Endothelial cell of umbilical vein (primary cell): ENCODE measurements at regions not wholly inside any gene's neighbourhood (a gene's known extent, or its start where the extent isn't known, plus 50 kb on each side); places are given as distances from the start of the nearest gene placed in this dataset.

Source experiments
- BruUV-seq: library from RNA; stranded (reverse); fragments of 400-500 nt; replicated peaks from 2 replicates; lab custom pipeline; 2021; lab: Mats Ljungman, UMichigan
- CTCF ChIA-PET: fragments of 300-600, 350-600 bp; sonication (Branson Sonifier 250); formaldehyde crosslinking; loops from one replicate; lab custom pipeline; 2021; ENCODE audit warnings: antibody characterized with exemption, inconsistent platforms; lab: Charles Lee
- POLR2A ChIA-PET: fragments of 300-600, 350-600 bp; sonication (Branson Sonifier 250); formaldehyde crosslinking; loops from one replicate; lab custom pipeline; 2021; ENCODE audit warnings: antibody characterized with exemption, inconsistent platforms; lab: Charles Lee
- DNase-seq: peaks from one replicate; pipeline ENCODE4 v3.0.0-alpha.2; 2011; ENCODE audit warnings: low read depth, low spot score
- FAIRE-seq: peaks from 2 replicates; lab custom pipeline; 2011; peaks lifted over from hg19 to GRCh38; lab: Jason Lieb, UNC
- H2AFZ ChIP-seq: 2 replicates; pipeline ENCODE4 v1.6.0; 2012; ENCODE audit warnings: low read depth, low read length, control low read depth, inconsistent platforms
- H3K27ac ChIP-seq: 2 replicates; pipeline ENCODE4 v1.5.1; 2011; ENCODE audit warnings: low read depth, mild to moderate bottlenecking, control low read depth, low read length, moderate library complexity; ENCODE audit not compliant: insufficient read depth
- H3K27me3 ChIP-seq, 2 experiments: 2 replicates each; pipeline versions ENCODE4 v1.6.0 to v1.6.1; 2011; ENCODE audit warnings: low read length in 2 of 2, mixed read lengths in 1 of 2; ENCODE audit not compliant: control insufficient read depth in 2 of 2, insufficient read depth in 2 of 2
- H3K36me3 ChIP-seq, 2 experiments: 2 replicates in 1 of 2; 3 replicates in 1 of 2; pipeline ENCODE4 v1.5.1; 2011; ENCODE audit warnings: low read length in 2 of 2, mild to moderate bottlenecking in 1 of 2, moderate library complexity in 1 of 2; ENCODE audit not compliant: control insufficient read depth in 2 of 2, insufficient read depth in 2 of 2; ENCODE audit errors: extremely low read depth in 1 of 2
- H3K4me1 ChIP-seq: 3 replicates; pipeline ENCODE4 v1.5.1; 2011; ENCODE audit warnings: mild to moderate bottlenecking, low read length; ENCODE audit not compliant: control insufficient read depth, insufficient read depth; ENCODE audit errors: extremely low read depth
- H3K4me2 ChIP-seq: 2 replicates; pipeline ENCODE4 v1.6.1; 2011; ENCODE audit warnings: low read length, control low read depth, mixed read lengths; ENCODE audit not compliant: insufficient read depth
- H3K4me3 ChIP-seq, 3 experiments: fragments of 200-600 bp in 1 of 3; sonication (generic), shearing (Covaris generic) in 1 of 3; replicated peaks in 1 of 3; 2 replicates each; pipeline ENCODE4 v1.5.1; 2011 to 2016; ENCODE audit warnings: control low read depth in 3 of 3, low read length in 3 of 3, mild to moderate bottlenecking in 2 of 3, inconsistent platforms in 1 of 3, low read depth in 1 of 3, moderate library complexity in 1 of 3; ENCODE audit not compliant: insufficient read depth in 1 of 3
- H3K79me2 ChIP-seq: 2 replicates; pipeline ENCODE4 v1.6.0; 2012; ENCODE audit warnings: low read length, inconsistent platforms; ENCODE audit not compliant: control insufficient read depth, insufficient read depth
- H3K9ac ChIP-seq: replicated peaks from 2 replicates; pipeline ENCODE3; 2011; ENCODE audit warnings: low read length, control low read depth; ENCODE audit not compliant: insufficient read depth; ENCODE audit errors: extremely low read depth
- H3K9me1 ChIP-seq: replicated peaks from 3 replicates; pipeline ENCODE4 v1.6.0; 2011; ENCODE audit warnings: mild to moderate bottlenecking, low read length; ENCODE audit not compliant: control insufficient read depth, insufficient read depth; ENCODE audit errors: extremely low read depth
- H3K9me3 ChIP-seq: replicated peaks from 2 replicates; pipeline ENCODE4 v1.5.1; 2012; ENCODE audit warnings: low read length, inconsistent platforms; ENCODE audit not compliant: control insufficient read depth, insufficient read depth
- H4K20me1 ChIP-seq: replicated peaks from 2 replicates; pipeline ENCODE3; 2011; ENCODE audit warnings: mild to moderate bottlenecking, low read length; ENCODE audit not compliant: control insufficient read depth, insufficient read depth; ENCODE audit errors: extremely low read depth
- EZH2 ChIP-seq: IDR thresholded peaks from 2 replicates; pipeline ENCODE4 v1.6.1; 2012; ENCODE audit warnings: borderline replicate concordance, low read depth, mild to moderate bottlenecking, moderate library complexity, low read length, inconsistent platforms; ENCODE audit not compliant: severe bottlenecking
- FOS ChIP-seq: IDR thresholded peaks from 2 replicates; pipeline ENCODE4 v1.6.1; 2011; ENCODE audit warnings: mild to moderate bottlenecking, low read length, moderate library complexity, borderline replicate concordance; ENCODE audit not compliant: insufficient read depth
- GATA2 ChIP-seq: IDR thresholded peaks from 2 replicates; pipeline ENCODE4 v1.7.0; 2011; ENCODE audit warnings: low read depth, mild to moderate bottlenecking, moderate library complexity, mixed read lengths, low read length; ENCODE audit not compliant: insufficient read length, insufficient read depth
- JUN ChIP-seq: IDR thresholded peaks from 2 replicates; pipeline ENCODE4 v1.6.1; 2011; ENCODE audit warnings: borderline replicate concordance, low read depth; ENCODE audit not compliant: insufficient read length, insufficient read depth
- MYC ChIP-seq: IDR thresholded peaks from one replicate; pipeline ENCODE4 v1.6.1; 2011; ENCODE audit warnings: mild to moderate bottlenecking, low read depth, low read length
- POLR2A ChIP-seq: IDR thresholded peaks from 2 replicates; pipeline ENCODE4 v1.6.1; 2012; ENCODE audit warnings: low read depth, mild to moderate bottlenecking, control low read depth, low read length
- POLR2AphosphoS5 ChIP-seq: IDR thresholded peaks from 2 replicates; pipeline ENCODE4 v1.6.1; 2012; ENCODE audit warnings: low read depth, mild to moderate bottlenecking, control low read depth, low read length, moderate library complexity; ENCODE audit not compliant: insufficient read depth
- dilution Hi-C: fragments of 300-500 bp; cut with MboI; formaldehyde crosslinking; loops from one replicate; pipeline ENCODE4 v1.15.0; 2019; ENCODE audit warnings: low sequenced_read_pairs; ENCODE audit not compliant: extremely low pct_ligation_motif_present
- intact Hi-C: fragments of 100-400 bp; cut with micrococcal nuclease; formaldehyde crosslinking; loops from one replicate; pipeline ENCODE4 v1.10.0; 2022
- TF ChIP-seq, protein P1 (sequence below), 2 donors: IDR thresholded peaks; 1 replicate in 1 of 2; 2 replicates in 1 of 2; pipeline ENCODE4 v1.5.1; 2011; ENCODE audit warnings: low read length in 2 of 2, mild to moderate bottlenecking in 2 of 2, moderate library complexity in 2 of 2, control low read depth in 1 of 2, inconsistent platforms in 1 of 2, low read depth in 1 of 2; ENCODE audit not compliant: insufficient read depth in 1 of 2; ENCODE audit errors: extremely low read depth in 1 of 2
- TF ChIP-seq, protein P2 (sequence below): IDR thresholded peaks from 2 replicates; pipeline ENCODE4 v1.6.1; 2011; ENCODE audit not compliant: insufficient read depth, insufficient read length

DNA sequence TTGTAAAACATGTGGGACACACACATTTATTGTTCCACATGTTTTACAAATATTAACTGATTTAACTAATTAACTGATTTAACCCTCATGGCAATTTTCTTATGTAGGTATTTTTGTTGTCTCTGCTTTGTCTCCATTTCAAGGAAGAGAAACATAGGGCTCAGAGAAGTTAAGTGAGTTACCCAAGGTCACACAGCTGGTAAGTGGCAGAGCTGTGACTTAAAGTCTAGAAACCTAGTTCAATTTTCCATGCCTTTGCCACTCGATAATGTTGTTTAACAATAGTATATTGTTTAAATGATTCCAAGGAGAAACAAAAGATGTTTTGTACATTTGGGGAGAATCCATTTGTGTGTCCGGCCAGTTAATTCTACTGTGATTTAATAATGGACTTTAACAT is 284.1 kb upstream of the CDH5 start:
- Histone ChIP-seq H3K9me1 (no peaks in the 10 kb centered on the region), H3K4me1 (no peaks in the 10 kb centered on the region), H3K36me3 (no peaks in the 10 kb centered on the region), H2AFZ (no peak overlapping the region), H3K27ac (no peak overlapping the region), H3K4me2 (no peak overlapping the region), H3K9me3 (no peaks in the 10 kb centered on the region), H4K20me1 (no peaks in the 10 kb centered on the region), H3K4me3 (no peak overlapping the region), H3K79me2 (no peaks in the 10 kb centered on the region), H3K9ac (no peak overlapping the region), H3K27me3 (no peaks in the 10 kb centered on the region)
- POLR2A ChIA-PET: no interaction called here
- no TSS peak for BruUV-seq
- dilution Hi-C loops (no loop called here), intact Hi-C loops (no loop called here)
- DNase-seq: no peak
- TF ChIP-seq POLR2A (no peak), EZH2 (no peak), MYC (no peak), JUN (no peak), GATA2 (no peak), POLR2AphosphoS5 (no peak), FOS (no peak)
- TF ChIP-seq, protein P1, sequence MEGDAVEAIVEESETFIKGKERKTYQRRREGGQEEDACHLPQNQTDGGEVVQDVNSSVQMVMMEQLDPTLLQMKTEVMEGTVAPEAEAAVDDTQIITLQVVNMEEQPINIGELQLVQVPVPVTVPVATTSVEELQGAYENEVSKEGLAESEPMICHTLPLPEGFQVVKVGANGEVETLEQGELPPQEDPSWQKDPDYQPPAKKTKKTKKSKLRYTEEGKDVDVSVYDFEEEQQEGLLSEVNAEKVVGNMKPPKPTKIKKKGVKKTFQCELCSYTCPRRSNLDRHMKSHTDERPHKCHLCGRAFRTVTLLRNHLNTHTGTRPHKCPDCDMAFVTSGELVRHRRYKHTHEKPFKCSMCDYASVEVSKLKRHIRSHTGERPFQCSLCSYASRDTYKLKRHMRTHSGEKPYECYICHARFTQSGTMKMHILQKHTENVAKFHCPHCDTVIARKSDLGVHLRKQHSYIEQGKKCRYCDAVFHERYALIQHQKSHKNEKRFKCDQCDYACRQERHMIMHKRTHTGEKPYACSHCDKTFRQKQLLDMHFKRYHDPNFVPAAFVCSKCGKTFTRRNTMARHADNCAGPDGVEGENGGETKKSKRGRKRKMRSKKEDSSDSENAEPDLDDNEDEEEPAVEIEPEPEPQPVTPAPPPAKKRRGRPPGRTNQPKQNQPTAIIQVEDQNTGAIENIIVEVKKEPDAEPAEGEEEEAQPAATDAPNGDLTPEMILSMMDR (IDR thresholded peaks at IDR 0.05; ENCODE audit: extremely low read depth in 1 of 2, insufficient read depth in 1 of 2, low read depth in 1 of 2, low read length in 2 of 2): no peak
- TF ChIP-seq, protein P2, sequence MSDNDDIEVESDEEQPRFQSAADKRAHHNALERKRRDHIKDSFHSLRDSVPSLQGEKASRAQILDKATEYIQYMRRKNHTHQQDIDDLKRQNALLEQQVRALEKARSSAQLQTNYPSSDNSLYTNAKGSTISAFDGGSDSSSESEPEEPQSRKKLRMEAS: no peak
- no peak for FAIRE-seq
- CTCF ChIA-PET: no interaction called here
